Right lobe of liver (tissue), 4 donors: ENCODE measurements at regions not wholly inside any gene's neighbourhood (a gene's known extent, or its start where the extent isn't known, plus 50 kb on each side); places are given as distances from the start of the nearest gene placed in this dataset.

ENCODE experiments used
- POLR2A ChIP-seq: fragments of 450-650 bp; IDR thresholded peaks from one replicate; pipeline ENCODE4 v1.6.1; 2017; ENCODE audit warnings: antibody characterized with exemption, mild to moderate bottlenecking
- TF ChIP-seq, protein P1 (sequence below), 4 donors: fragments of 200-600 bp in 3 of 4; fragments of 450-650 bp in 1 of 4; IDR thresholded peaks; one replicate each; pipeline versions ENCODE4 v1.5.1 to v1.8.0; 2016 to 2022; ENCODE audit warnings: antibody characterized with exemption in 4 of 4, mild to moderate bottlenecking in 2 of 4
- donor health status: DM: no; HTN: no; CAD: no.
- donor health status: DM: no; HTN: no; CAD: no.
- donor health status: DM: no; HTN: yes; CAD: no.

DNA sequence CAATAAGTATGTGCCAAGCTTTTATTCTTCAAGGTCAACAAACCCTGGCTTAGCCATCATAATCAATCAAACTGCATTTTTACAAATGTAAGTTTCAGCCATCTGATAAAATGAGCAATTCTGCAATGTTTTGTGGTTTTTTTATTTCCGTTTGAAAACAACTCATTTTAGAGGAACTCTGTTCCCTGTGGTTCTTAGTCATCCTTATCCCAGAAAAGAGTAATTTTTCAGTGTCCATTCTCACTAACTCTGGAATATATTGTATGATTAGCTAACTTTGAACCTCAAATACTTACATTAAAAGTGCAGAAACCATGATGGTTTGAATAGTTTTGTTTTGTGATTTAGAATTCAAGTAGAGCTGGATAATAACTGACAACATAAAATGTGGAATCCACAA is 87.6 kb downstream of the IRS2 start:
- TF ChIP-seq, protein P1, sequence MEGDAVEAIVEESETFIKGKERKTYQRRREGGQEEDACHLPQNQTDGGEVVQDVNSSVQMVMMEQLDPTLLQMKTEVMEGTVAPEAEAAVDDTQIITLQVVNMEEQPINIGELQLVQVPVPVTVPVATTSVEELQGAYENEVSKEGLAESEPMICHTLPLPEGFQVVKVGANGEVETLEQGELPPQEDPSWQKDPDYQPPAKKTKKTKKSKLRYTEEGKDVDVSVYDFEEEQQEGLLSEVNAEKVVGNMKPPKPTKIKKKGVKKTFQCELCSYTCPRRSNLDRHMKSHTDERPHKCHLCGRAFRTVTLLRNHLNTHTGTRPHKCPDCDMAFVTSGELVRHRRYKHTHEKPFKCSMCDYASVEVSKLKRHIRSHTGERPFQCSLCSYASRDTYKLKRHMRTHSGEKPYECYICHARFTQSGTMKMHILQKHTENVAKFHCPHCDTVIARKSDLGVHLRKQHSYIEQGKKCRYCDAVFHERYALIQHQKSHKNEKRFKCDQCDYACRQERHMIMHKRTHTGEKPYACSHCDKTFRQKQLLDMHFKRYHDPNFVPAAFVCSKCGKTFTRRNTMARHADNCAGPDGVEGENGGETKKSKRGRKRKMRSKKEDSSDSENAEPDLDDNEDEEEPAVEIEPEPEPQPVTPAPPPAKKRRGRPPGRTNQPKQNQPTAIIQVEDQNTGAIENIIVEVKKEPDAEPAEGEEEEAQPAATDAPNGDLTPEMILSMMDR (IDR thresholded peaks at IDR 0.05), result no peak
- no peak for TF ChIP-seq POLR2A
